GM21367 (cell line): ENCODE measurements at regions not wholly inside any gene's neighbourhood (a gene's known extent, or its start where the extent isn't known, plus 50 kb on each side); places are given as distances from the start of the nearest gene placed in this dataset.

ENCODE experiments used
- ATAC-seq: cut with Tn5 transposase; IDR thresholded peaks from one replicate; pipeline ENCODE4 v1.9.1; 2021; ENCODE audit not compliant: unreplicated experiment

- no peak for ATAC-seq
Observed at GRCh38 chr6:24051942-24052589, 73.9 kb upstream of the NRSN1 start.

- ATAC-seq, result no peak
Observed at GRCh38 chr6:24052590-24052961, 73.4 kb upstream of the NRSN1 start.

GRCh38 chr6:24053057-24053456, 73.0 kb upstream of the NRSN1 start:
- no peak for ATAC-seq

GRCh38 chr6:24054388-24054787, 71.6 kb upstream of the NRSN1 start:
- no peak for ATAC-seq

- no peak for ATAC-seq
Observed at GRCh38 chr6:24056567-24056966, 69.4 kb upstream of the NRSN1 start.

- ATAC-seq, result no peak
Observed at GRCh38 chr6:24057030-24057429, 69.0 kb upstream of the NRSN1 start.

- peak; percentile 80 for ATAC-seq
Observed at GRCh38 chr6:24060982-24061754, 64.8 kb upstream of the NRSN1 start.

- ATAC-seq, result no peak
Observed at GRCh38 chr6:24064106-24064505, 61.9 kb upstream of the NRSN1 start.

- no peak for ATAC-seq
Observed at GRCh38 chr6:24064832-24065231, 61.2 kb upstream of the NRSN1 start.

GRCh38 chr6:24069526-24069925, 56.5 kb upstream of the NRSN1 start:
- no peak for ATAC-seq

- no peak for ATAC-seq
Observed at GRCh38 chr6:24072038-24072746, 53.8 kb upstream of the NRSN1 start.

GRCh38 chr6:24076011-24076410, 50.0 kb upstream of the NRSN1 start:
- no peak for ATAC-seq
